ENCODE measurements at regions not wholly inside any gene's neighbourhood (a gene's known extent, or its start where the extent isn't known, plus 50 kb on each side); places are given as distances from the start of the nearest gene placed in this dataset.

DNA sequence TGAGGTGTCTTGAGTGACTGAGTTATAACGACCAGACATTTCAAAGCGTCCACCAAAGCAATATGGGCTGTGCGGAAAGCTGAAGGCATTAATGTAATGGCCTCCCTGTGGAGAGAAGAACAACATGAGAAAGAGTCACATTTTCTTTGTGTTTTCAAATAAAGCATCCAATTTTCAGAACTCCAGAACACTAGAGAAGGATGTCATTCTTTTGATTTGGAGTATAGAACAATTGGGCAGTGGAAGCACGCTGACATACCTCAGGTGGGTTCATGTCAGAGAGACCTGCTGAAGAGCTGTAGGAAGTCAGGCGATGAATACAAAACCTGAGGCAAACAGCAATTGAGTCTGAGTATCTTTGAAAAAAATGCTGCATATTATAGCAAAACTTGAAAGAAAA is 556.5 kb downstream of the GABRG2 start:
- TF ChIP-seq, protein P1, sequence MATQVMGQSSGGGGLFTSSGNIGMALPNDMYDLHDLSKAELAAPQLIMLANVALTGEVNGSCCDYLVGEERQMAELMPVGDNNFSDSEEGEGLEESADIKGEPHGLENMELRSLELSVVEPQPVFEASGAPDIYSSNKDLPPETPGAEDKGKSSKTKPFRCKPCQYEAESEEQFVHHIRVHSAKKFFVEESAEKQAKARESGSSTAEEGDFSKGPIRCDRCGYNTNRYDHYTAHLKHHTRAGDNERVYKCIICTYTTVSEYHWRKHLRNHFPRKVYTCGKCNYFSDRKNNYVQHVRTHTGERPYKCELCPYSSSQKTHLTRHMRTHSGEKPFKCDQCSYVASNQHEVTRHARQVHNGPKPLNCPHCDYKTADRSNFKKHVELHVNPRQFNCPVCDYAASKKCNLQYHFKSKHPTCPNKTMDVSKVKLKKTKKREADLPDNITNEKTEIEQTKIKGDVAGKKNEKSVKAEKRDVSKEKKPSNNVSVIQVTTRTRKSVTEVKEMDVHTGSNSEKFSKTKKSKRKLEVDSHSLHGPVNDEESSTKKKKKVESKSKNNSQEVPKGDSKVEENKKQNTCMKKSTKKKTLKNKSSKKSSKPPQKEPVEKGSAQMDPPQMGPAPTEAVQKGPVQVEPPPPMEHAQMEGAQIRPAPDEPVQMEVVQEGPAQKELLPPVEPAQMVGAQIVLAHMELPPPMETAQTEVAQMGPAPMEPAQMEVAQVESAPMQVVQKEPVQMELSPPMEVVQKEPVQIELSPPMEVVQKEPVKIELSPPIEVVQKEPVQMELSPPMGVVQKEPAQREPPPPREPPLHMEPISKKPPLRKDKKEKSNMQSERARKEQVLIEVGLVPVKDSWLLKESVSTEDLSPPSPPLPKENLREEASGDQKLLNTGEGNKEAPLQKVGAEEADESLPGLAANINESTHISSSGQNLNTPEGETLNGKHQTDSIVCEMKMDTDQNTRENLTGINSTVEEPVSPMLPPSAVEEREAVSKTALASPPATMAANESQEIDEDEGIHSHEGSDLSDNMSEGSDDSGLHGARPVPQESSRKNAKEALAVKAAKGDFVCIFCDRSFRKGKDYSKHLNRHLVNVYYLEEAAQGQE (IDR thresholded peaks at IDR 0.05; ENCODE audit: insufficient read depth in 1 of 2, low read depth in 2 of 2, low read length in 2 of 2): no peak
- TF ChIP-seq SIN3A (IDR thresholded peaks at IDR 0.05; ENCODE audit: borderline replicate concordance, insufficient read depth, low read length) (no peak), POLR2AphosphoS5 (IDR thresholded peaks at IDR 0.05; ENCODE audit: low read depth, low read length) (no peak), TAF1 (IDR thresholded peaks at IDR 0.05; ENCODE audit: borderline replicate concordance, insufficient read depth, low read length) (no peak), FOXP2 (optimal IDR thresholded peaks at IDR 0.05; ENCODE audit: borderline replicate concordance, extremely low read depth, extremely low read length, insufficient read depth) (no peak)
